Heart left ventricle (tissue), 16 donors: ENCODE measurements at regions not wholly inside any gene's neighbourhood (a gene's known extent, or its start where the extent isn't known, plus 50 kb on each side); places are given as distances from the start of the nearest gene placed in this dataset.

Experiments used
- ATAC-seq, 4 donors: fragments of 200-7000 bp; cut with Tn5 transposase; one replicate each; pipeline ENCODE4 v1.9.1; 2020 to 2022; ENCODE audit warnings: moderate library complexity in 4 of 4, mild to moderate bottlenecking in 3 of 4, moderate number of reproducible peaks in 1 of 4
- DNase-seq, 5 donors: peaks; one replicate each; pipeline ENCODE4 v3.0.0-alpha.2; 2020
- H3K27ac ChIP-seq, 12 donors: fragments of 200-600 bp; sonication (generic) in 4 of 12; one replicate each; pipeline versions ENCODE4 v1.5.0 to v1.8.0; 2016 to 2022; ENCODE audit warnings: mild to moderate bottlenecking in 2 of 12
- H3K27me3 ChIP-seq, 9 donors: fragments of 200-600 bp; sonication (generic) in 2 of 9; one replicate each; pipeline versions ENCODE4 v1.5.1 to v1.8.0; 2016 to 2022; ENCODE audit warnings: mild to moderate bottlenecking in 3 of 9
- H3K36me3 ChIP-seq, 9 donors: fragments of 200-600 bp; sonication (generic) in 2 of 9; one replicate each; pipeline versions ENCODE4 v1.5.0 to v1.8.0; 2018 to 2022; ENCODE audit warnings: mild to moderate bottlenecking in 2 of 9
- H3K4me1 ChIP-seq, 12 donors: fragments of 200-600 bp; sonication (generic) in 4 of 12; one replicate each; pipeline versions ENCODE4 v1.5.0 to v1.8.0; 2016 to 2022; ENCODE audit warnings: mild to moderate bottlenecking in 3 of 12
- H3K4me3 ChIP-seq, 12 donors: fragments of 200-600 bp; sonication (generic) in 4 of 12; one replicate each; pipeline versions ENCODE4 v1.5.0 to v1.8.0; 2017 to 2022; ENCODE audit warnings: mild to moderate bottlenecking in 9 of 12, moderate library complexity in 4 of 12
- H3K9me3 ChIP-seq, 12 donors: fragments of 200-600 bp; sonication (generic) in 4 of 12; one replicate each; pipeline versions ENCODE4 v1.5.0 to v1.8.0; 2016 to 2022; ENCODE audit warnings: mild to moderate bottlenecking in 1 of 12
- CTCF ChIP-seq, 12 donors: fragments of 200-600 bp; sonication (generic) in 4 of 12; IDR thresholded peaks; one replicate each; pipeline versions ENCODE4 v1.5.0 to v1.8.0; 2018 to 2022; ENCODE audit warnings: antibody characterized with exemption in 12 of 12, mild to moderate bottlenecking in 5 of 12
- POLR2A ChIP-seq, 2 donors: fragments of 450-650 bp; IDR thresholded peaks; one replicate each; pipeline ENCODE4 v1.6.1; 2017; ENCODE audit warnings: antibody characterized with exemption in 2 of 2, mild to moderate bottlenecking in 2 of 2, moderate library complexity in 2 of 2
- WGBS, 4 donors: extraction: QIAGEN DNeasy Blood & Tissue Kit in 2 of 4; methylation state at CpG; one replicate each; pipeline versions ENCODE4 v1.1.5 to v1.1.7; 2013 to 2018; 5-methylcytosine and 5-hydroxymethylcytosine counted together
- intact Hi-C, 10 donors: fragments of 100-400 bp; cut with DNase I; formaldehyde crosslinking; loops; one replicate each; pipeline versions ENCODE4 v1.11.1 to v1.14.2; 2022
- donor health status: ischemic (EF 13 %, LVEDD 7.1; RV severe dilation, severe dysfunction).
- donor health status: healthy with polysubstance abuse.
- donor health status: DM: no; HTN: yes; CAD: no.
- donor health status: DM: no; HTN: no; CAD: no.
- donor health status: ischemic (EF 25% LVEDD 6.9; RV normal size, moderate dysfunction).
- donor health status: ischemic (EF 25% LVEDD 5.7; RV mildly dilated, moderate dysfunction).
- donor health status: healthy.
- donor health status: DM: yes; HTN: yes; CAD: no.
- donor health status: ischemic (EF 35%, LVEDD 5.7; RV mildly dilated, moderate dysfunction).
- donor health status: nonischemic (EF 11% LVEDD 7.7; RV severe dilation, severe dysfunction).
- donor health status: DM: yes; HTN: yes; CAD: no.
- donor health status: PGD.
- donor health status: ischemic (EF 29% LVEDD 5.4; RV normal size, mild dysfunction).
- donor health status: nonischemic (EF 23%, LVEDD 6.1; RV moderate dilation, normal function).

GRCh38 chr13:52926971-52927370, 78.5 kb upstream of the PCDH8 start:
- H3K36me3 ChIP-seq, result no peaks in the 10 kb centered on the region
- DNase-seq (no peak), ATAC-seq (no peak)
- no peak overlapping the region for H3K27ac ChIP-seq
- intact Hi-C loops, result no loop called here
- H3K4me3 ChIP-seq, result no peak overlapping the region
- peaks cover 0 to 12% (median 0%) of the 10 kb centered on the region in 9 donors for H3K27me3 ChIP-seq
- WGBS, 4 donors, result 86 to 87% (median 86%) methylated on average over 2 of the region's 2 CpGs
- TF ChIP-seq CTCF (IDR thresholded peaks at IDR 0.05) (no peak), POLR2A (IDR thresholded peaks at IDR 0.05) (no peak)
- no peaks in the 10 kb centered on the region for H3K9me3 ChIP-seq
- peaks cover 0 to 13% (median 0%) of the 10 kb centered on the region in 12 donors for H3K4me1 ChIP-seq

GRCh38 chr13:52925775-52926285, 77.4 kb upstream of the PCDH8 start:
- Histone ChIP-seq H3K4me3 (no peak overlapping the region), H3K9me3 (no peaks in the 10 kb centered on the region), H3K36me3 (no peaks in the 10 kb centered on the region), H3K27ac (peak overlapping the region in 1 of 12 donors; percentile 25), H3K4me1 (peaks cover 0 to 13% (median 0%) of the 10 kb centered on the region in 12 donors), H3K27me3 (peaks cover 0 to 12% (median 0%) of the 10 kb centered on the region in 9 donors)
- ATAC-seq, result peak in 3 of 4 donors; percentile 58 to 70 (median 58)
- intact Hi-C loops, result no loop called here
- WGBS, 4 donors, result 33 to 52% (median 42%) methylated on average over 9 to 13 of the region's 13 CpGs
- DNase-seq, result peak in 3 of 5 donors; percentile 20 to 78 (median 33)
- TF ChIP-seq CTCF (IDR thresholded peaks at IDR 0.05), result no peak
- TF ChIP-seq POLR2A (IDR thresholded peaks at IDR 0.05), result no peak

- TF ChIP-seq CTCF (IDR thresholded peaks at IDR 0.05) (no peak), POLR2A (IDR thresholded peaks at IDR 0.05) (no peak)
- peaks cover 0 to 12% (median 0%) of the 10 kb centered on the region in 9 donors for H3K27me3 ChIP-seq
- ATAC-seq (peak in 3 of 4 donors; percentile 12 to 47 (median 31)), DNase-seq (peak in 1 of 5 donors; percentile 67)
- WGBS, 4 donors, result 28 to 41% (median 33%) methylated on average over 2 of the region's 2 CpGs
- H3K4me1 ChIP-seq, result peaks cover 0 to 13% (median 0%) of the 10 kb centered on the region in 12 donors
- peak overlapping the region in 2 of 12 donors; percentile 25 to 41 for H3K27ac ChIP-seq
- no peaks in the 10 kb centered on the region for H3K9me3 ChIP-seq
- intact Hi-C loops, result no loop called here
- H3K36me3 ChIP-seq, result no peaks in the 10 kb centered on the region
- no peak overlapping the region for H3K4me3 ChIP-seq
Observed at GRCh38 chr13:52925251-52925650, 76.8 kb upstream of the PCDH8 start.

- peak in 1 of 5 donors; percentile 47 for DNase-seq
- TF ChIP-seq CTCF (IDR thresholded peaks at IDR 0.05), result no peak
- TF ChIP-seq POLR2A (IDR thresholded peaks at IDR 0.05), result no peak
- Histone ChIP-seq H3K27ac (peak overlapping the region in 2 of 12 donors; percentile 25 to 41), H3K9me3 (no peaks in the 10 kb centered on the region), H3K4me3 (no peak overlapping the region), H3K27me3 (peaks cover 0 to 12% (median 0%) of the 10 kb centered on the region in 9 donors), H3K4me1 (peaks cover 0 to 13% (median 0%) of the 10 kb centered on the region in 12 donors), H3K36me3 (no peaks in the 10 kb centered on the region)
- WGBS, 4 donors, result 41 to 48% (median 44%) methylated on average over 10 of the region's 10 CpGs
- peak in 2 of 4 donors; percentile 13 to 21 for ATAC-seq
- intact Hi-C loops, result no loop called here
Observed at GRCh38 chr13:52924289-52925148, 76.1 kb upstream of the PCDH8 start.
